Smooth muscle cell (in vitro differentiated cells): ENCODE measurements at regions not wholly inside any gene's neighbourhood (a gene's known extent, or its start where the extent isn't known, plus 50 kb on each side); places are given as distances from the start of the nearest gene placed in this dataset.

Source experiments
- DNase-seq: peaks from one replicate; lab custom pipeline; 2025; ENCODE audit not compliant: unreplicated experiment; lab: John Stamatoyannopoulos, UW
- H2AFZ ChIP-seq: fragments of 200-600 bp; sonication (generic); 2 replicates; pipeline ENCODE4 v1.6.0; 2016; ENCODE audit warnings: antibody characterized with exemption, low read depth, mild to moderate bottlenecking
- H3F3A ChIP-seq: fragments of 200-600 bp; sonication (generic); 2 replicates; pipeline ENCODE4 v1.6.0; 2017; ENCODE audit warnings: antibody characterized with exemption, low read depth
- H3K27ac ChIP-seq: fragments of 200-600 bp; sonication (generic); 2 replicates; pipeline ENCODE4 v1.5.1; 2016; ENCODE audit warnings: low read depth, mild to moderate bottlenecking
- H3K27me3 ChIP-seq: fragments of 200-600 bp; sonication (generic); 2 replicates; pipeline ENCODE4 v1.6.1; 2016; ENCODE audit warnings: low read depth, mild to moderate bottlenecking
- H3K36me3 ChIP-seq: fragments of 200-600 bp; sonication (generic); 2 replicates; pipeline ENCODE4 v1.5.1; 2016; ENCODE audit warnings: low read depth
- H3K4me1 ChIP-seq: fragments of 200-600 bp; sonication (generic); 2 replicates; pipeline ENCODE4 v1.5.1; 2016; ENCODE audit warnings: low read depth
- H3K4me2 ChIP-seq: fragments of 200-600 bp; sonication (generic); 2 replicates; pipeline ENCODE4 v1.6.0; 2016; ENCODE audit warnings: mild to moderate bottlenecking
- H3K4me3 ChIP-seq: fragments of 200-600 bp; sonication (generic); 2 replicates; pipeline ENCODE4 v1.5.1; 2016; ENCODE audit warnings: mild to moderate bottlenecking
- H3K79me2 ChIP-seq: fragments of 200-600 bp; sonication (generic); 2 replicates; pipeline ENCODE4 v1.6.0; 2016; ENCODE audit warnings: low read depth, mild to moderate bottlenecking
- H3K9ac ChIP-seq: fragments of 200-600 bp; sonication (generic); 2 replicates; pipeline ENCODE4 v1.6.0; 2016; ENCODE audit warnings: low read depth
- H3K9me3 ChIP-seq: fragments of 200-600 bp; sonication (generic); replicated peaks from 2 replicates; pipeline ENCODE4 v1.5.1; 2016; ENCODE audit warnings: low read depth
- H4K20me1 ChIP-seq: fragments of 200-600 bp; sonication (generic); 2 replicates; pipeline ENCODE4 v1.6.0; 2016; ENCODE audit warnings: low read depth
- WGBS: methylation state at CpG from one replicate; pipeline ENCODE4 v1.1.7; 2016; ENCODE audit warnings: low lambda C conversion rate; 5-methylcytosine and 5-hydroxymethylcytosine counted together
- TF ChIP-seq, protein P1 (sequence below): fragments of 200-600 bp; sonication (generic); IDR thresholded peaks from 2 replicates; pipeline ENCODE4 v1.5.1; 2017; ENCODE audit warnings: borderline replicate concordance, mild to moderate bottlenecking, antibody characterized with exemption; ENCODE audit not compliant: insufficient read depth, poor library complexity, severe bottlenecking

DNA sequence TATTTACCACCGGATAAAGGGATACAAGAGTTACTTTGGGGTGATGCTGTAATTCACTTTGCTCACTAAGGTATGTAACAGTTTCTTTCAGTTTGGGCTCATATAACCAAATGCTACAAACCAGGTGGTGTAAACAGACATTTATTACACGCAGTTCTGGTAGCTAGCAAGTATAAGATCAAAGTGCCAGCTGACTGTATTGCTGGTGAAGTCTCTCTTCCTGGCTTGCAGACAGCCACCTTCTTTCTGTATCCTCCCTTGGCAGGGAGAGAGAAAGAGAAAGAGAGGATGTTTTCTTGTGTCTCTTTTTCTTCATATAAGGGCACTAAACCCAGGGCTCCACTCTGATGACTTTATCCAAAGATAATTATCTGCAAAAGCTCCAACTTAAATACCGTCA, 552.5 kb upstream of the FTMT start:
- no peak for DNase-seq
- Histone ChIP-seq H3K27ac (no peak overlapping the region), H3K4me2 (no peak overlapping the region), H3K4me3 (no peak overlapping the region), H3K36me3 (no peaks in the 10 kb centered on the region), H4K20me1 (no peaks in the 10 kb centered on the region), H3F3A (no peaks in the 10 kb centered on the region), H3K9ac (no peak overlapping the region), H3K4me1 (peaks cover 4% of the 10 kb centered on the region), H3K79me2 (no peaks in the 10 kb centered on the region), H3K9me3 (no peaks in the 10 kb centered on the region), H2AFZ (peak overlapping the region; percentile 30), H3K27me3 (no peaks in the 10 kb centered on the region)
- TF ChIP-seq, protein P1, sequence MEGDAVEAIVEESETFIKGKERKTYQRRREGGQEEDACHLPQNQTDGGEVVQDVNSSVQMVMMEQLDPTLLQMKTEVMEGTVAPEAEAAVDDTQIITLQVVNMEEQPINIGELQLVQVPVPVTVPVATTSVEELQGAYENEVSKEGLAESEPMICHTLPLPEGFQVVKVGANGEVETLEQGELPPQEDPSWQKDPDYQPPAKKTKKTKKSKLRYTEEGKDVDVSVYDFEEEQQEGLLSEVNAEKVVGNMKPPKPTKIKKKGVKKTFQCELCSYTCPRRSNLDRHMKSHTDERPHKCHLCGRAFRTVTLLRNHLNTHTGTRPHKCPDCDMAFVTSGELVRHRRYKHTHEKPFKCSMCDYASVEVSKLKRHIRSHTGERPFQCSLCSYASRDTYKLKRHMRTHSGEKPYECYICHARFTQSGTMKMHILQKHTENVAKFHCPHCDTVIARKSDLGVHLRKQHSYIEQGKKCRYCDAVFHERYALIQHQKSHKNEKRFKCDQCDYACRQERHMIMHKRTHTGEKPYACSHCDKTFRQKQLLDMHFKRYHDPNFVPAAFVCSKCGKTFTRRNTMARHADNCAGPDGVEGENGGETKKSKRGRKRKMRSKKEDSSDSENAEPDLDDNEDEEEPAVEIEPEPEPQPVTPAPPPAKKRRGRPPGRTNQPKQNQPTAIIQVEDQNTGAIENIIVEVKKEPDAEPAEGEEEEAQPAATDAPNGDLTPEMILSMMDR = no peak
- WGBS = 91% methylated on average over 3 of the region's 3 CpGs

DNA sequence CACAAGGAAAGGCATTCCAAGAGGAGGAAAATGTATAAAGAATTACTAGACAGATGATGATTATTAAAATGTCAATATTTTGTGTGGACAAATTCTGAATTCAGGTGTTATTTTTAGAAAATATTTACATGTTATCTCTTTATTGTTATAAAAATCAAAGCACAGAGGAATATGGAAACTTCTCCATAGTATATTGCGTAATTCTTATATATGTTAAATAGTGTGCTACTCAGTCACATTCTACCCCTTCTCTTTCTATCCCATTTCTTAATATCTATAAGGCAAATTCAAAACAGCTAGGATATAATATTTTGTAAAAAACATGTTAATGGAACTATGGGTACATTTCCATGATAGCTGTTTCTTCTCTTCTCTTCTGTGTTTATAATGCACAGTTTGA, 546.8 kb upstream of the FTMT start:
- 96% methylated on average over 1 of the region's 1 CpG for WGBS
- no peaks in the 10 kb centered on the region for H4K20me1 ChIP-seq

DNA sequence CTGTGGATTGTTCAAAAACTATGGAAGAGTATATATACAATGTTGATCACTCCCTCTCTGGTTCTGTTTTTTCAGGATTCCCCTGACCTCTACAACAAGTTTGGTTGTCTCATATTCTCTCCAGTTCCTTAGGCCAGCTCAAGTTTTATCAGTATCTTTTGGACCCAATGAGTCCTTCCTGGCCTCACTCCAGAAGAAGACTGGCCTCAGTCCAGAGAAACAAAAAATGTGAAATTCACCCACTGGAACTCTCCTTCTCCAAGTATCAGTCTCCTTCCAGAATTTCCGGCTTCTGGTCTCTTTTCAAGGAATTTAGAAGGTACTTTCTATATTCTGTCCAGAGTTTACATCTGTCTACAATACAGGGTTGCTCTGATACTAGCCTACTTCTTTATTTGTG, 537.8 kb upstream of the FTMT start:
- H3F3A ChIP-seq = no peaks in the 10 kb centered on the region
- TF ChIP-seq, protein P1 = no peak
- H3K36me3 ChIP-seq = no peaks in the 10 kb centered on the region
- 97% methylated on average over 1 of the region's 1 CpG for WGBS
- H4K20me1 ChIP-seq = no peaks in the 10 kb centered on the region
- no peak overlapping the region for H3K4me3 ChIP-seq
- H3K9me3 ChIP-seq = no peaks in the 10 kb centered on the region
- no peak for DNase-seq
- no peaks in the 10 kb centered on the region for H3K4me1 ChIP-seq
- H3K27me3 ChIP-seq = no peaks in the 10 kb centered on the region
- H3K4me2 ChIP-seq = no peak overlapping the region
- no peak overlapping the region for H3K9ac ChIP-seq
- H2AFZ ChIP-seq = no peak overlapping the region
- H3K27ac ChIP-seq = no peak overlapping the region
- H3K79me2 ChIP-seq = no peaks in the 10 kb centered on the region

More for the DNA sequence above, 546.8 kb upstream of the FTMT start:
- H3K9me3 ChIP-seq = no peaks in the 10 kb centered on the region
- no peaks in the 10 kb centered on the region for H3K36me3 ChIP-seq
- H3K4me3 ChIP-seq = no peak overlapping the region
- H3K27ac ChIP-seq = no peak overlapping the region
- no peaks in the 10 kb centered on the region for H3K27me3 ChIP-seq
- no peaks in the 10 kb centered on the region for H3F3A ChIP-seq
- no peak overlapping the region for H2AFZ ChIP-seq
- no peak overlapping the region for H3K4me2 ChIP-seq
- H3K9ac ChIP-seq = no peak overlapping the region
- TF ChIP-seq, protein P1 = no peak
- no peaks in the 10 kb centered on the region for H3K4me1 ChIP-seq
- no peak for DNase-seq
- no peaks in the 10 kb centered on the region for H3K79me2 ChIP-seq

DNA sequence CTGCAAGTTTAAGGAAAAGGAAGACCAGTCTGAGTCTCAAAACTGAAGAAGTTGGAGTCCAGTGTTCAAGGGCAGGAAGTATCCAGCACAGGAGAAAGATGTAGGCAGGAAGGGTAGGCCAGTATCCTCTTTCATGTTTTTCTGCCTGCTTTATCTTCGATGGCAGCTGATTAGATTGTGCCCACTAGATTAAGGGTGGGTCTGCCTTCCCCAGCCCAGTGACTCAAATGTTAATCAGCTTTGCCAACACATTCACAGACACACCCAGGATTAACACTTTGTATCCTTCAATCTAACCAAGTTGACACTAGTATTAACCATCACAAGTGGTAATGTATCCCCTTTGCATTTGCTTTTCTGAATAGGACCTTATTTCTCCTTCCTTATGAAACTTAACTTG, 535.9 kb upstream of the FTMT start:
- H2AFZ ChIP-seq = no peak overlapping the region
- no peak overlapping the region for H3K27ac ChIP-seq
- no peaks in the 10 kb centered on the region for H3K36me3 ChIP-seq
- H3K4me3 ChIP-seq = no peak overlapping the region
- H3K79me2 ChIP-seq = no peaks in the 10 kb centered on the region
- H3K27me3 ChIP-seq = no peaks in the 10 kb centered on the region
- TF ChIP-seq, protein P1 = no peak
- H3K4me1 ChIP-seq = no peaks in the 10 kb centered on the region
- no peaks in the 10 kb centered on the region for H4K20me1 ChIP-seq
- no peak overlapping the region for H3K9ac ChIP-seq
- no peak for DNase-seq
- no peak overlapping the region for H3K4me2 ChIP-seq
- no peaks in the 10 kb centered on the region for H3K9me3 ChIP-seq
- WGBS = 40% methylated on average over 1 of the region's 1 CpG
- H3F3A ChIP-seq = no peaks in the 10 kb centered on the region
